Chondrocyte (in vitro differentiated cells): ENCODE measurements at regions not wholly inside any gene's neighbourhood (a gene's known extent, or its start where the extent isn't known, plus 50 kb on each side); places are given as distances from the start of the nearest gene placed in this dataset.

Experiments
- DNase-seq: peaks from one replicate; pipeline ENCODE4 v3.0.0; 2021; ENCODE audit warnings: mixed read lengths, low spot score
- H3K27ac Mint-ChIP-seq: one replicate; pipeline ENCODE4 v1.8.0; 2021; ENCODE audit warnings: mild to moderate bottlenecking, moderate library complexity, mixed read lengths; ENCODE audit not compliant: unreplicated experiment
- H3K27me3 Mint-ChIP-seq: 2 replicates; pipeline ENCODE4 v1.8.0; 2021; ENCODE audit warnings: low read depth, mixed read lengths
- H3K36me3 Mint-ChIP-seq: 2 replicates; pipeline ENCODE4 v1.8.0; 2021; ENCODE audit warnings: low read depth, mixed read lengths
- H3K4me1 Mint-ChIP-seq: 2 replicates; pipeline ENCODE4 v1.8.0; 2021; ENCODE audit warnings: low read depth, mild to moderate bottlenecking, mixed read lengths
- H3K4me3 Mint-ChIP-seq: one replicate; pipeline ENCODE4 v1.8.0; 2021; ENCODE audit warnings: mild to moderate bottlenecking, moderate library complexity, mixed read lengths; ENCODE audit not compliant: unreplicated experiment
- H3K9me3 Mint-ChIP-seq: 2 replicates; pipeline ENCODE4 v1.8.0; 2021; ENCODE audit warnings: low read depth, mixed read lengths
- CTCF ChIP-seq: fragments of 200-600 bp; sonication (generic); IDR thresholded peaks from 2 replicates; pipeline ENCODE4 v1.5.0; 2021; ENCODE audit warnings: antibody characterized with exemption, mild to moderate bottlenecking, moderate library complexity

- peaks cover 3% of the 10 kb centered on the region for H3K9me3 Mint-ChIP-seq
- no peak for DNase-seq
- H3K27me3 Mint-ChIP-seq = no peaks in the 10 kb centered on the region
- no peaks in the 10 kb centered on the region for H3K36me3 Mint-ChIP-seq
- TF ChIP-seq CTCF = no peak
- H3K4me3 Mint-ChIP-seq = no peak overlapping the region
- H3K4me1 Mint-ChIP-seq = peaks cover 3% of the 10 kb centered on the region
- H3K27ac Mint-ChIP-seq = no peak overlapping the region
Measured at GRCh38 chr3:144229953-144230352, 258.3 kb downstream of the DIPK2A start.

GRCh38 chr3:144235489-144235888, 263.9 kb downstream of the DIPK2A start:
- Mint-ChIP-seq H3K9me3 (no peaks in the 10 kb centered on the region), H3K4me1 (no peaks in the 10 kb centered on the region), H3K27me3 (no peaks in the 10 kb centered on the region), H3K27ac (no peak overlapping the region), H3K36me3 (no peaks in the 10 kb centered on the region), H3K4me3 (no peak overlapping the region)
- no peak for DNase-seq
- TF ChIP-seq CTCF = no peak

- TF ChIP-seq CTCF = no peak
- Mint-ChIP-seq H3K27me3 (no peaks in the 10 kb centered on the region), H3K36me3 (no peaks in the 10 kb centered on the region), H3K4me1 (no peaks in the 10 kb centered on the region), H3K27ac (no peak overlapping the region), H3K4me3 (no peak overlapping the region), H3K9me3 (no peaks in the 10 kb centered on the region)
- DNase-seq = no peak
Measured at GRCh38 chr3:144237351-144237750, 265.7 kb downstream of the DIPK2A start.

GRCh38 chr3:144241404-144241803, 269.8 kb downstream of the DIPK2A start:
- H3K4me1 Mint-ChIP-seq = no peaks in the 10 kb centered on the region
- TF ChIP-seq CTCF = no peak
- no peak overlapping the region for H3K4me3 Mint-ChIP-seq
- DNase-seq = no peak
- H3K36me3 Mint-ChIP-seq = no peaks in the 10 kb centered on the region
- H3K27me3 Mint-ChIP-seq = no peaks in the 10 kb centered on the region
- H3K27ac Mint-ChIP-seq = no peak overlapping the region
- H3K9me3 Mint-ChIP-seq = no peaks in the 10 kb centered on the region

- Mint-ChIP-seq H3K27ac (no peak overlapping the region), H3K27me3 (no peaks in the 10 kb centered on the region), H3K36me3 (no peaks in the 10 kb centered on the region), H3K9me3 (no peaks in the 10 kb centered on the region), H3K4me3 (no peak overlapping the region), H3K4me1 (no peaks in the 10 kb centered on the region)
- DNase-seq = no peak
- no peak for TF ChIP-seq CTCF
Measured at GRCh38 chr3:144242747-144243146, 271.1 kb downstream of the DIPK2A start.
